ENCODE measurements at regions not wholly inside any gene's neighbourhood (a gene's known extent, or its start where the extent isn't known, plus 50 kb on each side); places are given as distances from the start of the nearest gene placed in this dataset.
"Not testable (repeated sequence)": the region's sequence is repeated elsewhere in the genome, so short reads cannot be mapped to it uniquely, and the experiment has no call there.

GRCh38 chr3:195669310-195669709, 51.5 kb upstream of the MUC20 start:
- H3K27ac ChIP-seq (ENCODE audit: low read depth in 1 of 2, low read length in 2 of 2); H3K27me3 ChIP-seq (ENCODE audit: control insufficient read depth in 1 of 2, insufficient read depth in 2 of 2, low read length in 1 of 2); H3K4me1 ChIP-seq (ENCODE audit: control insufficient read depth in 1 of 2, insufficient read depth in 2 of 2, low read length in 2 of 2); H3K9me3 ChIP-seq (ENCODE audit: control insufficient read depth, low read length); intact Hi-C loops (cut with DNase I); H3K36me3 ChIP-seq (ENCODE audit: control insufficient read depth in 1 of 2, insufficient read depth in 2 of 2, low read length in 1 of 2); H3K4me3 ChIP-seq (ENCODE audit: low read length in 2 of 2); DNase-seq: not testable (repeated sequence)
- 74 to 80% methylated on average over 11 to 12 of the region's 13 CpGs for WGBS, 2 donors
- peak; percentile 27 for ATAC-seq (ENCODE audit: low FRiP score)

- H3K4me3 ChIP-seq (ENCODE audit: low read length in 2 of 2); H3K27me3 ChIP-seq (ENCODE audit: control insufficient read depth in 1 of 2, insufficient read depth in 2 of 2, low read length in 1 of 2); H3K9me3 ChIP-seq (ENCODE audit: control insufficient read depth, low read length); DNase-seq; H3K27ac ChIP-seq (ENCODE audit: low read depth in 1 of 2, low read length in 2 of 2); H3K4me1 ChIP-seq (ENCODE audit: control insufficient read depth in 1 of 2, insufficient read depth in 2 of 2, low read length in 2 of 2); H3K36me3 ChIP-seq (ENCODE audit: control insufficient read depth in 1 of 2, insufficient read depth in 2 of 2, low read length in 1 of 2); intact Hi-C loops (cut with DNase I): not testable (repeated sequence)
- peak; percentile 23 for ATAC-seq (ENCODE audit: low FRiP score)
- 81 to 87% methylated on average over 24 of the region's 24 CpGs for WGBS, 2 donors
Measured at GRCh38 chr3:195668131-195668766, 52.5 kb upstream of the MUC20 start.

GRCh38 chr3:195665311-195665710, 55.5 kb upstream of the MUC20 start:
- 91 to 95% methylated on average over 19 of the region's 19 CpGs for WGBS, 2 donors
- ATAC-seq (ENCODE audit: low FRiP score) = peak; percentile 20
- H3K27me3 ChIP-seq (ENCODE audit: control insufficient read depth in 1 of 2, insufficient read depth in 2 of 2, low read length in 1 of 2); H3K4me1 ChIP-seq (ENCODE audit: control insufficient read depth in 1 of 2, insufficient read depth in 2 of 2, low read length in 2 of 2); H3K4me3 ChIP-seq (ENCODE audit: low read length in 2 of 2); intact Hi-C loops (cut with DNase I); H3K36me3 ChIP-seq (ENCODE audit: control insufficient read depth in 1 of 2, insufficient read depth in 2 of 2, low read length in 1 of 2); DNase-seq; H3K27ac ChIP-seq (ENCODE audit: low read depth in 1 of 2, low read length in 2 of 2); H3K9me3 ChIP-seq (ENCODE audit: control insufficient read depth, low read length): not testable (repeated sequence)

- H3K36me3 ChIP-seq (ENCODE audit: control insufficient read depth in 1 of 2, insufficient read depth in 2 of 2, low read length in 1 of 2); DNase-seq; H3K4me3 ChIP-seq (ENCODE audit: low read length in 2 of 2); H3K9me3 ChIP-seq (ENCODE audit: control insufficient read depth, low read length); H3K27me3 ChIP-seq (ENCODE audit: control insufficient read depth in 1 of 2, insufficient read depth in 2 of 2, low read length in 1 of 2); H3K27ac ChIP-seq (ENCODE audit: low read depth in 1 of 2, low read length in 2 of 2); H3K4me1 ChIP-seq (ENCODE audit: control insufficient read depth in 1 of 2, insufficient read depth in 2 of 2, low read length in 2 of 2); ATAC-seq (ENCODE audit: low FRiP score); intact Hi-C loops (cut with DNase I): not testable (repeated sequence)
- WGBS, 2 donors = 91 to 93% methylated on average over 12 of the region's 12 CpGs
Measured at GRCh38 chr3:195664131-195664530, 56.6 kb upstream of the MUC20 start.

- H3K27me3 ChIP-seq (ENCODE audit: control insufficient read depth in 1 of 2, insufficient read depth in 2 of 2, low read length in 1 of 2); H3K36me3 ChIP-seq (ENCODE audit: control insufficient read depth in 1 of 2, insufficient read depth in 2 of 2, low read length in 1 of 2); H3K27ac ChIP-seq (ENCODE audit: low read depth in 1 of 2, low read length in 2 of 2); H3K9me3 ChIP-seq (ENCODE audit: control insufficient read depth, low read length); H3K4me3 ChIP-seq (ENCODE audit: low read length in 2 of 2); intact Hi-C loops (cut with DNase I); DNase-seq; H3K4me1 ChIP-seq (ENCODE audit: control insufficient read depth in 1 of 2, insufficient read depth in 2 of 2, low read length in 2 of 2); ATAC-seq (ENCODE audit: low FRiP score): not testable (repeated sequence)
- WGBS, 2 donors = 78% methylated on average over 3 of the region's 7 CpGs; no CpG with 5 or more reads in 1 of the 2 donors
Measured at GRCh38 chr3:195659136-195659533, 61.6 kb upstream of the MUC20 start.

GRCh38 chr3:195658381-195659135, 62.2 kb upstream of the MUC20 start:
- H3K4me1 ChIP-seq (ENCODE audit: control insufficient read depth in 1 of 2, insufficient read depth in 2 of 2, low read length in 2 of 2); DNase-seq; H3K27me3 ChIP-seq (ENCODE audit: control insufficient read depth in 1 of 2, insufficient read depth in 2 of 2, low read length in 1 of 2); H3K27ac ChIP-seq (ENCODE audit: low read depth in 1 of 2, low read length in 2 of 2); intact Hi-C loops (cut with DNase I); H3K9me3 ChIP-seq (ENCODE audit: control insufficient read depth, low read length); H3K4me3 ChIP-seq (ENCODE audit: low read length in 2 of 2); H3K36me3 ChIP-seq (ENCODE audit: control insufficient read depth in 1 of 2, insufficient read depth in 2 of 2, low read length in 1 of 2): not testable (repeated sequence)
- WGBS, 2 donors = 1% methylated on average over 12 to 27 of the region's 53 CpGs
- peak; percentile 79 for ATAC-seq (ENCODE audit: low FRiP score)

GRCh38 chr3:195657475-195658372, 63.1 kb upstream of the MUC20 start:
- H3K27me3 ChIP-seq (ENCODE audit: control insufficient read depth in 1 of 2, insufficient read depth in 2 of 2, low read length in 1 of 2); H3K36me3 ChIP-seq (ENCODE audit: control insufficient read depth in 1 of 2, insufficient read depth in 2 of 2, low read length in 1 of 2); H3K4me1 ChIP-seq (ENCODE audit: control insufficient read depth in 1 of 2, insufficient read depth in 2 of 2, low read length in 2 of 2); H3K9me3 ChIP-seq (ENCODE audit: control insufficient read depth, low read length); intact Hi-C loops (cut with DNase I): not testable (repeated sequence)
- peak overlapping the region; percentile 48 to 72 for H3K4me3 ChIP-seq (ENCODE audit: low read length in 2 of 2)
- H3K27ac ChIP-seq (ENCODE audit: low read depth in 1 of 2, low read length in 2 of 2) = peak overlapping the region in 1 of 2 donors; percentile 18
- 4 to 6% methylated on average over 59 to 97 of the region's 99 CpGs for WGBS, 2 donors
- ATAC-seq (ENCODE audit: low FRiP score) = peak; percentile 99
- peak; percentile 94 to 97 for DNase-seq

GRCh38 chr3:195656091-195656490, 64.7 kb upstream of the MUC20 start:
- H3K27me3 ChIP-seq (ENCODE audit: control insufficient read depth in 1 of 2, insufficient read depth in 2 of 2, low read length in 1 of 2); H3K4me1 ChIP-seq (ENCODE audit: control insufficient read depth in 1 of 2, insufficient read depth in 2 of 2, low read length in 2 of 2); H3K27ac ChIP-seq (ENCODE audit: low read depth in 1 of 2, low read length in 2 of 2); DNase-seq; intact Hi-C loops (cut with DNase I); H3K4me3 ChIP-seq (ENCODE audit: low read length in 2 of 2); ATAC-seq (ENCODE audit: low FRiP score); H3K9me3 ChIP-seq (ENCODE audit: control insufficient read depth, low read length); H3K36me3 ChIP-seq (ENCODE audit: control insufficient read depth in 1 of 2, insufficient read depth in 2 of 2, low read length in 1 of 2): not testable (repeated sequence)
- WGBS, 2 donors = 92% methylated on average over 16 of the region's 16 CpGs
